OCI-LY7 (cell line): ENCODE measurements at regions not wholly inside any gene's neighbourhood (a gene's known extent, or its start where the extent isn't known, plus 50 kb on each side); places are given as distances from the start of the nearest gene placed in this dataset.

Experiments
- CTCF ChIP-seq: fragments of 200-600 bp; sonication (generic); conservative IDR thresholded peaks from 2 replicates; pipeline ENCODE4 v1.5.1; 2014; ENCODE audit warnings: mild to moderate bottlenecking, antibody characterized with exemption, low read length, moderate library complexity, mixed read lengths
- EZH2phosphoT487 ChIP-seq: fragments of 200-600 bp; sonication (generic); IDR thresholded peaks from 2 replicates; pipeline ENCODE4 v1.6.1; 2018; ENCODE audit warnings: low read depth, borderline replicate concordance, mild to moderate bottlenecking, mixed run types, antibody characterized with exemption, low read length, moderate library complexity, mixed read lengths

DNA sequence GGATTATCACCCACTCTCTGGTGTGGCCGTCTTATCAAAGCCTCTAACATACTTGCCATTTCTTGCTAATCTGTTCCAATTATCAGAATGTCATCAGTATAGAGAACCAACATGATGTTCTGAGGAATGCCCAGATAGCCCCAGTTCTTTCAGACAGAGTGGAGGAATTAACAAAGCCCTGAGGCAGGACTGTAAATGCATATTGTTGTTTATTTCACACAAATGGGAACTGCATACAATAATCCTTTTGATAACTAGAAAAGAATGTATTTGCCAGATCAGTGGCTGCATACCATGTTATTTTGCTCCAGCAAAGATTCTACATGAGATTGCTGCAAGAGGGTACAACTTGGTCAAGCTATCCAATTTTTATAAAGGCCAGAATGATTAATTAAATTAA, 112.8 kb upstream of the HEY2 start:
- TF ChIP-seq CTCF (no peak), EZH2phosphoT487 (no peak)
